GM12878 (cell line): ENCODE measurements at regions not wholly inside any gene's neighbourhood (a gene's known extent, or its start where the extent isn't known, plus 50 kb on each side); places are given as distances from the start of the nearest gene placed in this dataset.

Experiments
- ATAC-seq: fragments of 200-7000 bp; cut with Tn5 transposase; 3 replicates; pipeline ENCODE4 v1.9.1; 2020; ENCODE audit warnings: mild to moderate bottlenecking, moderate library complexity
- BruUV-seq: library from RNA; stranded (reverse); fragments of 400-500 nt; replicated peaks from 2 replicates; lab custom pipeline; 2021; lab: Mats Ljungman, UMichigan
- CTCF ChIA-PET: fragments of 300-600 bp; sonication (Branson Sonifier 250); formaldehyde crosslinking; extraction: SDS; loops from one replicate; lab custom pipeline; 2021; ENCODE audit warnings: inconsistent platforms; lab: Yijun Ruan, JAX
- POLR2A ChIA-PET: fragments of 350-600 bp; formaldehyde crosslinking; extraction: SDS; loops from one replicate; lab custom pipeline; 2021; ENCODE audit warnings: inconsistent platforms; lab: Charles Lee
- RAD21 ChIA-PET: fragments of 300-600 bp; sonication (Branson Sonifier 250); formaldehyde crosslinking; loops from one replicate; lab custom pipeline; 2023; ENCODE audit warnings: antibody characterized with exemption; ENCODE audit not compliant: unreplicated experiment; lab: Charles Lee
- SMC1A ChIA-PET: fragments of 300-600 bp; sonication (Branson Sonifier 250); formaldehyde crosslinking; loops from one replicate; lab custom pipeline; 2023; ENCODE audit not compliant: unreplicated experiment, uncharacterized antibody; lab: Charles Lee
- DNase-seq: peaks from one replicate; pipeline ENCODE4 v3.0.0-alpha.2; 2011; ENCODE audit warnings: low read depth, low spot score
- FAIRE-seq: peaks from 3 replicates; lab custom pipeline; 2011; peaks lifted over from hg19 to GRCh38; lab: Jason Lieb, UNC
- H2AFZ ChIP-seq: 2 replicates; pipeline ENCODE4 v1.6.0; 2011; ENCODE audit warnings: low read depth, low read length, control low read depth; ENCODE audit not compliant: control insufficient read depth
- H3K27ac ChIP-seq: 2 replicates; pipeline ENCODE4 v1.5.1; 2011; ENCODE audit warnings: control low read depth; ENCODE audit not compliant: control insufficient read depth, insufficient read depth
- H3K27me3 ChIP-seq, 2 experiments: replicated peaks in 1 of 2; 2 replicates each; pipeline versions ENCODE4 v1.6.0 to v1.6.1; 2011; ENCODE audit warnings: low read length in 1 of 2; ENCODE audit not compliant: control insufficient read depth in 2 of 2, insufficient read depth in 2 of 2
- H3K36me3 ChIP-seq, 2 experiments: 2 replicates each; pipeline ENCODE4 v1.5.1; 2011; ENCODE audit warnings: low read length in 1 of 2; ENCODE audit not compliant: control insufficient read depth in 2 of 2, insufficient read depth in 2 of 2
- H3K4me1 ChIP-seq: 2 replicates; pipeline ENCODE4 v1.6.1; 2011; ENCODE audit warnings: mild to moderate bottlenecking, low read length, moderate library complexity, mixed read lengths; ENCODE audit not compliant: control insufficient read depth, insufficient read depth
- H3K4me2 ChIP-seq: 2 replicates; pipeline ENCODE4 v1.6.0; 2011; ENCODE audit warnings: control low read depth; ENCODE audit not compliant: control insufficient read depth, insufficient read depth
- H3K4me3 ChIP-seq: fragments of 200-600 bp; sonication (generic); 2 replicates; pipeline ENCODE4 v1.5.1; 2016
- H3K79me2 ChIP-seq: 2 replicates; pipeline ENCODE4 v1.6.0; 2011; ENCODE audit warnings: low read length; ENCODE audit not compliant: control insufficient read depth, insufficient read depth
- H3K9ac ChIP-seq: 2 replicates; pipeline ENCODE4 v1.8.0; 2011; ENCODE audit warnings: low read length, control low read depth, mixed read lengths; ENCODE audit not compliant: control insufficient read depth, insufficient read depth
- H3K9me3 ChIP-seq: replicated peaks from 3 replicates; pipeline ENCODE4 v1.5.1; 2011; ENCODE audit warnings: mild to moderate bottlenecking, low read length; ENCODE audit not compliant: control insufficient read depth, insufficient read depth
- H4K20me1 ChIP-seq: 2 replicates; pipeline ENCODE4 v1.6.0; 2011; ENCODE audit not compliant: control insufficient read depth, insufficient read depth
- ATF7 ChIP-seq: fragments of 450-650 bp; IDR thresholded peaks from 2 replicates; pipeline ENCODE4 v1.6.1; 2016; ENCODE audit warnings: low read depth, mild to moderate bottlenecking
- CBX3 ChIP-seq: fragments of 200-600 bp; sonication (generic); IDR thresholded peaks from 2 replicates; pipeline ENCODE4 v1.6.1; 2016; ENCODE audit warnings: low read depth, borderline replicate concordance
- CREM ChIP-seq: IDR thresholded peaks from 2 replicates; pipeline ENCODE4 v1.6.1; 2014; ENCODE audit warnings: antibody characterized with exemption, low read depth
- HCFC1 ChIP-seq: fragments of 150-350 bp; IDR thresholded peaks from 2 replicates; pipeline ENCODE4 v1.6.1; 2014; ENCODE audit warnings: low read length
- MTA2 ChIP-seq: fragments of 450-650 bp; IDR thresholded peaks from 2 replicates; pipeline ENCODE4 v1.6.1; 2016; ENCODE audit warnings: low read depth, mild to moderate bottlenecking, moderate library complexity
- MXI1 ChIP-seq: fragments of 150-350 bp; IDR thresholded peaks from 2 replicates; pipeline ENCODE4 v1.6.1; 2011; ENCODE audit warnings: low read depth, mild to moderate bottlenecking, inconsistent platforms, low read length, improper control_type of control experiment
- NFYB ChIP-seq: IDR thresholded peaks from 2 replicates; pipeline ENCODE4 v1.6.1; 2011; ENCODE audit warnings: low read depth, mild to moderate bottlenecking, low read length, improper control_type of control experiment, moderate library complexity; ENCODE audit not compliant: insufficient read depth
- NR2F1 ChIP-seq: fragments of 450-650 bp; conservative IDR thresholded peaks from 2 replicates; pipeline ENCODE4 v1.6.1; 2017; ENCODE audit warnings: mild to moderate bottlenecking
- RAD51 ChIP-seq: fragments of 450-650 bp; IDR thresholded peaks from 2 replicates; pipeline ENCODE4 v1.6.1; 2016; ENCODE audit warnings: moderate library complexity, mild to moderate bottlenecking, inconsistent platforms
- SMC3 ChIP-seq: IDR thresholded peaks from 2 replicates; pipeline ENCODE4 v1.6.1; 2011; ENCODE audit warnings: low read length, improper control_type of control experiment, borderline replicate concordance
- SRF ChIP-seq, 2 experiments: IDR thresholded peaks; 2 replicates each; pipeline ENCODE4 v1.6.1; 2011; ENCODE audit warnings: low read depth in 2 of 2, low read length in 2 of 2, mild to moderate bottlenecking in 1 of 2, moderate library complexity in 1 of 2
- TCF12 ChIP-seq: IDR thresholded peaks from 2 replicates; pipeline ENCODE4 v1.6.1; 2011; ENCODE audit warnings: low read depth, mild to moderate bottlenecking, low read length
- WGBS: methylation state at CpG from one replicate; pipeline ENCODE4 v1.1.6; 2016; ENCODE audit warnings: low lambda C conversion rate; ENCODE audit not compliant: insufficient replicate concordance, insufficient coverage; ENCODE audit errors: missing lambda C conversion rate; 5-methylcytosine and 5-hydroxymethylcytosine counted together
- in situ Hi-C: fragments of 300-500 bp; cut with MboI; formaldehyde crosslinking; loops from 9 replicates; pipeline ENCODE4 v1.14.3; 2018; ENCODE audit warnings: mixed read lengths
- intact Hi-C: fragments of 100-400 bp; cut with micrococcal nuclease; formaldehyde crosslinking; loops from one replicate; pipeline ENCODE4 v1.14.2; 2022; ENCODE audit not compliant: unreplicated experiment

DNA sequence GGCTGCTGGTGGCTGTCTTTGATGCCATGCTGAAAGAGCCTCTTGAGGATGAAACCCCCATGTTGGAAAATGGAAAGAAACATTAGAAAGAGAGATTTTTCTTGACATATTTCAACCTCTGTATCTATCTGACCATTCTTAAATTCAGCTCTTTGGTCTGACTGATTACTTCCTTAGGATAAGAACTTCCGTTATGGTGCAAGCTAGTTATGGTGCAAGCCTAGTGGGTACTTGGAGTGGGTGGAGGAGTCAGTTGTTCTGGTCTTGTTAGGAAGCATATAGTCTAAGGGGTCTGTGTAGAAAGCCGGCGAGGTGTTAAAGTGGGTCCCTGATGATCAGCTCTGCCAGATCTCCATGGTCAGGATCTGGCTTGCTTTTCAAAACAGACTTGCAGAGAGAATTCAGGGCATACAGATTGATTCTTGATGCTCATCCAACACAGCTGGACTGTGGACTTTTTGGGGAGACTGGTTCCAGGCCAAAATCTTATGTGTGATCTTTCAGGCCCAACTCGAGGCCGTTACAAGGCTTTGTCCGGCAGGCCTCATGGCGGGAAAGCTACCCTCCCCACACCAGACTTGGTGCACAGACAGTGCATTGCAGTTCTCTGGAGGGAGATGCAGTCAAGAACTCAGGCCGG, 82.8 kb upstream of the BOD1L1 start:
- ChIA-PET POLR2A (no interaction called here), SMC1A (interaction anchor here (0.7 kb wide), 1 partner anchor 287 kb away, joined by 3 read pairs; no protein-coding TSS in a partner anchor), RAD21 (no interaction called here), CTCF (interaction anchor here (1.1 kb wide), 1 partner anchor 10 kb away, joined by 5 read pairs; no protein-coding TSS in a partner anchor)
- FAIRE-seq (no peak), ATAC-seq (no peak), DNase-seq (no peak)
- H3K27ac ChIP-seq: no peak overlapping the region
- H3K9ac ChIP-seq: no peak overlapping the region
- H3K4me1 ChIP-seq: no peaks in the 10 kb centered on the region
- no peaks in the 10 kb centered on the region for H4K20me1 ChIP-seq
- no peak overlapping the region for H2AFZ ChIP-seq
- H3K27me3 ChIP-seq: no peaks in the 10 kb centered on the region
- H3K9me3 ChIP-seq: no peaks in the 10 kb centered on the region
- no peaks in the 10 kb centered on the region for H3K79me2 ChIP-seq
- no peak overlapping the region for H3K4me3 ChIP-seq
- TF ChIP-seq CBX3 (no peak), CREM (no peak), SRF (IDR thresholded peaks at IDR 0.05; ENCODE audit: low read depth in 2 of 2, low read length in 2 of 2) (no peak), TCF12 (no peak), RAD51 (no peak), ATF7 (no peak), MXI1 (no peak), HCFC1 (no peak), NFYB (no peak), NR2F1 (no peak), MTA2 (no peak), SMC3 (no peak)
- no peaks in the 10 kb centered on the region for H3K36me3 ChIP-seq
- no peak overlapping the region for H3K4me2 ChIP-seq
- in situ Hi-C loops (no loop called here), intact Hi-C loops (no loop called here)
- WGBS: 45% methylated on average over 8 of the region's 8 CpGs
- BruUV-seq: no TSS peak
